Ishikawa (cell line): ENCODE measurements at regions not wholly inside any gene's neighbourhood (a gene's known extent, or its start where the extent isn't known, plus 50 kb on each side); places are given as distances from the start of the nearest gene placed in this dataset.

Source experiments
- CEBPB ChIP-seq: IDR thresholded peaks from 2 replicates; pipeline ENCODE4 v1.6.1; 2012
- CREB1 ChIP-seq: IDR thresholded peaks from 2 replicates; pipeline ENCODE4 v1.6.1; 2012; ENCODE audit warnings: low read depth
- EGR1 ChIP-seq: IDR thresholded peaks from 2 replicates; pipeline ENCODE4 v1.6.1; 2012
- EP300 ChIP-seq: IDR thresholded peaks from 2 replicates; pipeline ENCODE4 v1.6.1; 2012; ENCODE audit warnings: borderline replicate concordance
- FOXM1 ChIP-seq: IDR thresholded peaks from 2 replicates; pipeline ENCODE4 v1.6.1; 2012; ENCODE audit warnings: low read depth, borderline replicate concordance
- MAX ChIP-seq: IDR thresholded peaks from 2 replicates; pipeline ENCODE4 v1.6.1; 2012
- NFIC ChIP-seq: IDR thresholded peaks from 2 replicates; pipeline ENCODE4 v1.6.1; 2012
- RAD21 ChIP-seq: IDR thresholded peaks from 2 replicates; pipeline ENCODE4 v1.6.1; 2012; ENCODE audit warnings: low read depth
- REST ChIP-seq: IDR thresholded peaks from 2 replicates; pipeline ENCODE4 v1.6.1; 2012; ENCODE audit warnings: low read depth, mild to moderate bottlenecking
- TAF1 ChIP-seq: IDR thresholded peaks from 2 replicates; pipeline ENCODE4 v1.6.1; 2012; ENCODE audit warnings: low read depth, mild to moderate bottlenecking
- TCF12 ChIP-seq: IDR thresholded peaks from 2 replicates; pipeline ENCODE4 v1.6.1; 2012; ENCODE audit warnings: low read depth
- TEAD4 ChIP-seq: IDR thresholded peaks from 2 replicates; pipeline ENCODE4 v1.6.1; 2012
- USF1 ChIP-seq: IDR thresholded peaks from 2 replicates; pipeline ENCODE4 v1.6.1; 2012
- YY1 ChIP-seq: IDR thresholded peaks from 2 replicates; pipeline ENCODE4 v1.6.1; 2012; ENCODE audit warnings: low read depth
- ZBTB7A ChIP-seq: IDR thresholded peaks from 2 replicates; pipeline ENCODE4 v1.6.1; 2012; ENCODE audit warnings: low read depth

DNA sequence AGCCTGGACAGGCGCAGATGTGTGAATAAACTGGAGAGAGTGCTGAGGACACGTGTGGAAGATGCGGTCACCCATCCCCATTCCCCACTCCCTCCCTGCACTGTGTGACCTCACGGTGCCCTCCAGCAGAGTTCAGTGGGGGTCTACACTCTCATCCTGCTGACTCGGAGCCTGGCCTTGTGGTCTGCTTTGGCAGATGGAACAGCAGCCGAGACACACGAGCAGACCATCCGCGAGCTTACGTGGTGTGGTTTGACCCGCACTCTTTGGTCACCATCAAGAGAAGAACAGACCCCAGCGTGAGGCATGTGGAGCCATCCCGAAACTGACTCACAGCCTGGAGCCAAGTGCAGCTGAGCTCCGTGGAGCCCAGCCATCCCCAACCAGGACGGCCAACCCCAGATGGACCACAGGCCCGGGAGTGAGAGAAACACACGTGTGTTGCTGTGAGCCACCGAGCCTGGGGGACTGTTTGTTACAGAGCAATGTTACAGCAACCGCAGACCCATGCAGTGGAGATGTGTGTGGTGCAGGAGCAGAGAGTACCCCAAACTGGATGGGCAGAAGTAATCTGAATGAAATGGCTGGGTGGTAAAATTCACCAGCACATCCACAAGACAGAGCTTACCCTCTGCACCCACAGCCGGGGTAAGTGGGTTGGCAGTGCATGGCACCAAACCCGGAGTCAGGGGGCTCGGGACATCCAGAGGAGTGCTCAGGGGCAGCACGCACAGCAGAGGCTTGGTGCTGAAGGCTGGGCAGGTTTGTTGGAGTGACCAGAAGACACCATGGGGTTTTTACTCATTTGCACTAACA lies 90.7 kb downstream of the RTL6 start:
- TF ChIP-seq TAF1: no peak
- no peak for TF ChIP-seq ZBTB7A
- TF ChIP-seq CREB1: no peak
- TF ChIP-seq EGR1: no peak
- TF ChIP-seq YY1: no peak
- TF ChIP-seq FOXM1: no peak
- TF ChIP-seq MAX: no peak
- no peak for TF ChIP-seq EP300
- no peak for TF ChIP-seq REST
- TF ChIP-seq USF1: no peak
- no peak for TF ChIP-seq TCF12
- TF ChIP-seq NFIC: no peak
- no peak for TF ChIP-seq TEAD4
- no peak for TF ChIP-seq CEBPB
- no peak for TF ChIP-seq RAD21

- no peak for TF ChIP-seq USF1
- TF ChIP-seq TCF12: no peak
- no peak for TF ChIP-seq CREB1
- no peak for TF ChIP-seq ZBTB7A
- TF ChIP-seq YY1: no peak
- no peak for TF ChIP-seq TAF1
These were observed 91.5 kb downstream of the RTL6 start for GRCh38 chr22:44406341-44407170.

- no peak for TF ChIP-seq EGR1
These were observed 92.4 kb downstream of the RTL6 start for GRCh38 chr22:44405661-44406060.

DNA sequence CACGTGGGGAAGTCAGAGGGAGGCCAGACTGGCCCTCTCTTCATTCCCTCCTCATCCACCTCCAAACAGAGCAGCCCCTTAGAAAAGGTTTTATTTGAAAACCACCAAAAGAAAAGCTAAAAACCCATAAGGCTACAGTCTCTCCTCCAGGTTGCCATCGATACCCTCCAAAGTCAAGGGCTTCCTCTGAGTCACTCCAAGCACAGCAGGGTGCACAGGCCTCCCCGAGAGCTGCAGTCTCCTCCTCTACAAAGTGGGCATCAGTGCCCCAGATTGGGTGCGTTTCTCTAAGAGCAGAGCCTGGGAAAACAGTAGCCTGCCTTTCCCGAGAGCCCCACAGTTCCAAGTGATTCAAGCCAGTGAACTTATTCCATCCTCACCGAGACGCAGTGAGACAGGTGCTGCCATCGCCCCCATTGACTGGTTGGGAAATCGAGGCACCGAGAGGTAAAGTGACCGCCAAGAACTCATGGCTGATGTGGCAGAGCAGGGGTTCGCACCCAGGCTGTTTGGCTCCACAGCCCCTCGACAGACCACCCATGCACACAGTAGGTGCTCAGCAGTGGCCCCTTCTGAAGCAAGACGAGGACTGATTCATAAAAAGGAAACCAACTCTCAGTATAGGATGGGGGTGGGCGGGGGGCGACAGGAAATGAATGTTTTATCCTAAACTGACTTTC lies 91.7 kb upstream of the SHISAL1 start:
- TF ChIP-seq FOXM1: no peak
- no peak for TF ChIP-seq RAD21
- TF ChIP-seq TEAD4: no peak
- no peak for TF ChIP-seq REST
- no peak for TF ChIP-seq NFIC

DNA sequence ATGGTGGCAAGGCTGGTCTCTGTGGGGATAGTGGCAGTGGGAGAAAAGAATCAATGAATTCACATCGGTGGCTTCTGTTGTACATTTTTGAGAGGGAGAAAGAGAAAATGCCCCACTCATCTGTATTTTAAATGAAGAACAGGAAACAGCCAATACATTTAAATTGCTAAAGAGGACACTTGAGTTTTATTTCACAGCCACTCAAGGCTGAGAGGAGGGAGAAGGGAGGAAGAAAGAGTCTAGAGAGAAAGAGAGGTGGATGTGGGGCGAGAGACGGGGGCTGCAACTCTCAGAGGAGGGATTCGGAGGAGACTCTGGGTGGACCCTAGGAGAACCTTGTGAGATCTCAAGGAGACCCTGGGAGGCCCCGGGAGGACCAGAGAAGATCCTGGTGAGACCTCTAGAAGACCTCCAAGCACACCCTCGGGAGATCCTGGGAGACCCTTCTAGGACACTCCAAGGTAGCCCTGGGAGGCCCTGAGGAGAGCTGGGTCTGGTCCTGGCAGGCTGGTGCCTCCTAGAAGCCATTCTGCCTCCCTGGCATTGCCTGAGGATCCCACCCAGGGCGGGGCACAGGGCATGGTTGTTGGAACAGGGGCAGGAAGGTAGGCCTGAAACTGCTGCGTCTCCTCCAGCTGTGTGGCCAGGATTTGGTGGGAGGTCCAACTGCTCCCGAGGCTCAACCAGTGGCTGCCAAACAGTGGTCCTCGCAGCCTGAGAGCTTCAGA lies 91.0 kb upstream of the SHISAL1 start:
- no peak for TF ChIP-seq YY1
- no peak for TF ChIP-seq REST
- TF ChIP-seq ZBTB7A: no peak
